SW480 (cell line): ENCODE measurements at regions not wholly inside any gene's neighbourhood (a gene's known extent, or its start where the extent isn't known, plus 50 kb on each side); places are given as distances from the start of the nearest gene placed in this dataset.
"Not testable (repeated sequence)": the region's sequence is repeated elsewhere in the genome, so short reads cannot be mapped to it uniquely, and the experiment has no call there.

Experiments
- DNase-seq: peaks from one replicate; pipeline ENCODE4 v3.0.0-alpha.2; 2016; ENCODE audit warnings: low spot score

GRCh38 chr16:33583702-33584101 lies 124.3 kb downstream of the TP53TG3F start:
- DNase-seq, result not testable (repeated sequence)

- not testable (repeated sequence) for DNase-seq
These were observed 129.2 kb downstream of the TP53TG3F start for GRCh38 chr16:33588589-33588988.

GRCh38 chr16:33593344-33593743 lies 133.9 kb downstream of the TP53TG3F start:
- not testable (repeated sequence) for DNase-seq

GRCh38 chr16:33595074-33595473 lies 135.7 kb downstream of the TP53TG3F start:
- not testable (repeated sequence) for DNase-seq

- not testable (repeated sequence) for DNase-seq
These were observed 141.6 kb downstream of the TP53TG3F start for GRCh38 chr16:33601029-33601428.

DNA sequence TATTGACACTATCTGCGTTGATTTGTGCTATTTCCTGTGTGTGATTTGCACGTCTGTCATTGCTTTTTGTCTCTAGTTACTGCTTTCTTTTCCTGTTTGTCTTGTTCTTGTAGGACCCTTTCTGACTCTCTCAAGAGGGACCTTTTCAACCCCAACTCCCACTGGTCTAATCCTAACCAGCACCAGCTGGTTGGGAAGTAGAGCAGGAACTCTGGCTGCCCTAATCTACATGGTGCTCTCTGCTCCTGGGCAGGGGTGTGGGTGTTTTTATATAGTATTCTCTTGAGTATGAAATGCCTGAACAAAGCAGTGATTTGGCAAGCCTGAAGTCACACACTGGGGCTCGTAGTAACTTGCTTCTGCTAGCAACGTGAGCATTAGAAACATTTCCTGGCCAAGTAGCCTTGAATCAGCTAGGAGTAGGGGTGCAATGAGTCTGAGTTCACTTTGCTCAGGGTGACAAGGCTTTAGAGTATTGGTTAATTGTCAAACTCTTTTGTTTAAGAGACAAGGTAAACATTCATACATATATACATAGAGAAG lies 164.2 kb downstream of the TP53TG3F start:
- DNase-seq, result not testable (repeated sequence)

GRCh38 chr16:33628895-33629294 lies 169.5 kb downstream of the TP53TG3F start:
- not testable (repeated sequence) for DNase-seq

- DNase-seq, result not testable (repeated sequence)
These were observed 172.3 kb downstream of the TP53TG3F start for GRCh38 chr16:33631713-33632112.

DNA sequence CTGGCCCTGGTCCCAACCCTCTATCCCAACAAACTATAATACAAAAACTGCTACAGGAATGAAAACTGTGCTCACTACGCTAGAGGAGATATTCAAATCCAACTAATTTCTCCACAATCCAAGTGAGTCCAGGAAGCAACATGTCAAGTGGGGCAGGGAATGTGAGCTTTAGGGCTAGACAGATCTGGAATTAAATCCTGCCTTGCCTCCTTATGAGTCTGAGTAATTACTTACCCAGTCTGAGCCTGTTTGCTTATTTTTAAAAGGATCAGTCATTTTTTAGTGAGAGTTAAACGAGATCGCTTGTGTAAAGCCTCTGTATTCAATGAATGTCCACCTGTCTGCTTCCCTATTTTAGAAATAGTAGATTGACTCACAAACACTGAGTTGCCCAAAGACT lies 174.6 kb downstream of the TP53TG3F start:
- DNase-seq, result not testable (repeated sequence)

- not testable (repeated sequence) for DNase-seq
These were observed 177.3 kb downstream of the TP53TG3F start for GRCh38 chr16:33636760-33637159.

GRCh38 chr16:33643270-33643669 lies 183.9 kb downstream of the TP53TG3F start:
- not testable (repeated sequence) for DNase-seq

- DNase-seq, result not testable (repeated sequence)
These were observed 184.4 kb downstream of the TP53TG3F start for GRCh38 chr16:33643698-33644381.

DNA sequence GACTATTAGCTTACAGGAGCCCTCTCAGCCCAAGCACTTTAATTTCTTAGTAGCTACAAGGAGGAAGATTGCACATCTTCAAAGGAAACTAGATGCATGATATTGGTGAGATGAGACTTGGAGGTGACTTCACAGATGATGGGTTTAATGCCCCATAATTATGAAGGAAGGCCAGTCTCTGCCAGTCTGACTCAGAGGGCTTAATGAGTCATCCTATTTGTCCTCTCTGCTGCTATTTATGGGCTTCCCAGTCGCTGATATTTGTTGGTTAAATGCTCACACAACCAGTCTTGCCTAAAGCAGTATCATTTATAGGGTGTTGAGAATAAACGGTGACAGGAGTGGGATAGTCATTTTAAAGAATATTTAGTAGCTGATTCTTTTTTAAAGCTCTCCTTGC lies 187.0 kb downstream of the TP53TG3F start:
- peak; percentile 22 for DNase-seq

- DNase-seq, result not testable (repeated sequence)
These were observed 196.3 kb downstream of the TP53TG3F start for GRCh38 chr16:33655756-33656155.

GRCh38 chr16:33656394-33656793 lies 197.0 kb downstream of the TP53TG3F start:
- DNase-seq, result not testable (repeated sequence)

- DNase-seq, result not testable (repeated sequence)
These were observed 198.3 kb downstream of the TP53TG3F start for GRCh38 chr16:33657717-33658116.

DNA sequence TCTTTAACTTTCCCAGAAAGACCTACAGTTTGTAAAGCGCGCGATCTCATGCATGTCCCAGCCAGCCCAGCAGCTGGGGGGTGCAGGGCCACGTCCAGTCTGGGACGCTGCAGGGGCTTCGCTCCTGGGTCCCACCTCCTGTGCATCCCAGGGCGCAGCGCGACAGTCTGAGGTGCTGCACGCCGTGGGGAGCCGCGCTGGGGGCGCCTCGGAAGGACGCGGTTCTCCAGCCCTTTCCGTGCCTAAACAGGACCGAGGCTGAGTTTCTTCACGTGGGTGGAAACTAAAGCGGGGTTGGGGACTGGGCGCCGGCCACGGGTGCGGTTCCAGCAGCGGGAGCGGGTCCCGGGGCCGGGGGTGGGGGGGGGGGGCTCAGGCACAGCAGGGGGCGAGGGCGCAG lies 221.4 kb downstream of the TP53TG3F start:
- not testable (repeated sequence) for DNase-seq

DNA sequence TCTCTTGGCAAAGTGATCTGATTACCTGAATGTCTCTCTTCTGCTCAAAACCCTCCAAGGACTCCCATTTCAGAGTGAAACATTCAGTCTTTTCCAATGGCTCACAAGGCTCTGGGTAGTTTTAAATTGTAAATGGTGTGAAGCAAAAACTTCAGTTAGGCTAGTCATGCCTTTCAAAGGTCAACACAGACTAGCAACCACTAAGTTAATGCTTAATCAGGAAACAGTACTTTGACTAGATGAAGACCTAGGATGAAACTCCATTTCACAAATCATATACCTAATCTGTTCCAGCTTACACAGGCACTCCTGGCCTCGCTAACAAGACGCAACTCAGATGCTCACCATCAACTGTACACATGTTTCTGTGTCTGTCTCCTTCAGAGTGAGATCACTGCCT lies 240.9 kb downstream of the TP53TG3F start:
- not testable (repeated sequence) for DNase-seq

DNA sequence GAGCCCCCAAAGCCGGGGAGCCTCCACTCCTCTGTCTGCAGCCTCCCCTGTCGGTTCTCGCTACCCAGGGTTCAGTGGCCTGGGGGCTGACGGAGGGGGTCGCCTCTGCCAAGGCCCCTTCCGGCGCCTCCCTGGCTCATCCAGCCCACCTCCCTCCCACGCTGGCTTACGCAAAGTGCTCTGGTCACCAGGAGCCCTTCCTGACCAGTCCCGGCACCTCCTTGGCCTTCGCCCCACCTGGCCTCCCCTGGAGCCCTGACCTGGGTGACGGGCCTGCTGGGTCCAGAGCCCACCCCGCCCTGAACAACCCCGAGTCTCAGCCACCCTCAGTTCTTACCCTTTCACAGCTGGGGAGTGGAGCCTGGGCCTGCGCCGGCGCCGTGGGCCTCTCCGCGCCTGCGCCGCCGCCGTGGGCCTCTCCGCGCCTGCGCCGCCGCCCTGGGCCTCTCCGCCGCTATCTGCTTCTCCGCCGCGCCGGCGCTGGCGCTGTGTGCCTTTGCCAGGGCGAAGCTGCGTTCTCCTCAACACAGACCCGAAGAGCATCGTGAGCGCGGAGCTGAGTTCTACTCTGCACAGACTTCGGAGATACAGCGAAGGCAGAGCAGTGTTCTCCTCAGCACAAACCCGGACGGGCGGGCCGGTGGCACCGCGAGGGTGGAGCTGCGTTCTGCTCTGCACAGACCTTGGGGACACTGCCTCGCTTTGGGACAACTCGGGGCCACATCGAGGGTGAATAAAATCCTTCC lies 247.6 kb downstream of the TP53TG3F start:
- not testable (repeated sequence) for DNase-seq

DNA sequence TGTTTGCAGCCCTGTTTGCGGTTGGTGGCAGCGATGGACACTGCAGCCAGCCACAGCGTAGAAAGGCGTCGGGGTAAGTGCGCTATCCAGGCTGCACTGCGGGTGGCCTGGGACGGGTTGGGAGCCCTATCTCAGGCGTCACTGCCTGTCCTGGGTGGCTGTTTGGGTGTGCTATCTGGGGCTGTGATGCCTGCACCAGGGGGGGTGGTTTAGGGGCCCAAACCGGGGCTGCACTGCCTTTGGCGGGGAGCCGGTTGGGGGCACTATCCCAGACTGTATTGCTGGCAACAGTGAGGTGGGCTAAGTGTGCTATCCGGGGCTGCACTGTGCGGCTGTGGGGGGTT lies 248.2 kb downstream of the TP53TG3F start:
- DNase-seq, result not testable (repeated sequence)

GRCh38 chr16:33709856-33710695 lies 250.7 kb downstream of the TP53TG3F start:
- DNase-seq, result not testable (repeated sequence)

- not testable (repeated sequence) for DNase-seq
These were observed 251.3 kb downstream of the TP53TG3F start for GRCh38 chr16:33710696-33711087.
